GM21367 (cell line): ENCODE measurements at regions not wholly inside any gene's neighbourhood (a gene's known extent, or its start where the extent isn't known, plus 50 kb on each side); places are given as distances from the start of the nearest gene placed in this dataset.

ENCODE experiments used
- ATAC-seq: cut with Tn5 transposase; IDR thresholded peaks from one replicate; pipeline ENCODE4 v1.9.1; 2021; ENCODE audit not compliant: unreplicated experiment

DNA sequence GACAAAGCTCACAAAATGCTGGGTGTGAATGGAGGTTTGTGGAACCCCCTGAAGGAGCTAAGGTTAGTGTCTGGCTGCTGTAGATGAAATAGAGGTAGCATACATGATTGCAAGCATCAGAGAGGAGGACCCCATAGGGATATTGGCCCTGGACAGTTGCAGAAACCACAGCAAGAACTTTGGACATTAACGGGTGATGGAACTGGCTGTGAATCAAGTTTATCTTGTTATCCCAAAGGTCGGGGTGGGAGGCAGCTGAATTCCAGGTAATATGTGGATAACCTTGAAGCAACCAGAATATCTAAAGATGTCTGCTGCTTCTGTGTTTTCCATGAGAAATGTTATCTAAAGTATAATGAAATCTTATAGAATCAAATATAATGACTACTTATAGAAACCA, 447.7 kb downstream of the ZSWIM6 start:
- no peak for ATAC-seq

DNA sequence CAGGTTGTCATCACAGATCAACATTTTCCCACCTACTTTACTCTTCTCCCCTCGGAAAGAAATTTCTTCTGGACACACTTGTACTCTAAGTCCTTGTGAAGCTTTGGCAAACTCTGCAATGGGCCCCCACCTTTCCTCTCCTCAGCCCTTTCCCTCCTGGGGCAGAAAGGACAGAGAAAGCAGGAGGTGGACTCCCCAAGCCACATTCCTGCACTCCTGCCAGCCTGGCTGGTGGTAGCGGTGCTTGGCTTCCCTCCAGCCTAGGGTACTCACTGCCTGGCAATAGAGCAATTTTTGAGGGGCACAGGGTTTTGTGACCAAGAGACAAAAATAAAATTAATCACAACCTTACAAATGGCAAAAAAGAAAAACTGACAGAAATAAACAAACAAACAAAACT, 451.4 kb downstream of the ZSWIM6 start:
- ATAC-seq, result no peak

DNA sequence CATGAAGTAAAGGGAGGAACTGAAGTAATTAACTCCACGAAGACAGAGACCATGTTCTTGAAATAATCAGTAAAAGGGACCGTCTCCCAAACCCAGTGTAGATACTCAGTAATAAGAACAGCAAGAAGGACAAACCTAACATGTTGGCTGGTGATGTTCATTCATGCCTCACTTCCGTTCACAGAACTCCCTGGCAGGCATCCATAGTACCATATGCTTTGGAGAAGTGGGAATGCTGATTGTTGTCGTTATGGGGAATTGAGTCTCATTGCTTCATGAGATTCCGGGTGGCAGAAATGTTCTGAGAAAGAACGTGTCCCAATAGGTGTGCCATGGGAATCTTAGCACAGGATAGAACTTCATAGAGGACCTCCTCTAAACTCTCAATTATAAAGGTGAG, 452.3 kb downstream of the ZSWIM6 start:
- no peak for ATAC-seq

DNA sequence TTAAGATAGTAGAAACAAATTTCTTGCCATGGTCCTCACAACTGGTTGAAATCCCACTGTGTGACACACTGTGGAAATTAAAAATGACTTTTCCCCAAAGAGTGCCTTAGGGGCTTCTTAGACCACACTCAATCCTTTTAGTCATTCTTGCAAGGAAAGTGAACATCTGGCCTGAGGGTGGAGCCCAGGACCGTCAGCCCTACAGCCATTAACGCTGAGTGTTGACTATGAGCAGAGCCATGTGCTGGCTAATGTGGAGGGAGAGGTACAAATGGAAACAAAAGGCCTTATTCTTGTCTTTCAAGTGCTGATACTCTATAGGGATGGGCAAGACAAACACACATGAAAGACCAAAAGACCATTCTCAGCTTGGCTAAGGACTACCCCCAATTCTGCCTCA, 456.5 kb downstream of the ZSWIM6 start:
- no peak for ATAC-seq

DNA sequence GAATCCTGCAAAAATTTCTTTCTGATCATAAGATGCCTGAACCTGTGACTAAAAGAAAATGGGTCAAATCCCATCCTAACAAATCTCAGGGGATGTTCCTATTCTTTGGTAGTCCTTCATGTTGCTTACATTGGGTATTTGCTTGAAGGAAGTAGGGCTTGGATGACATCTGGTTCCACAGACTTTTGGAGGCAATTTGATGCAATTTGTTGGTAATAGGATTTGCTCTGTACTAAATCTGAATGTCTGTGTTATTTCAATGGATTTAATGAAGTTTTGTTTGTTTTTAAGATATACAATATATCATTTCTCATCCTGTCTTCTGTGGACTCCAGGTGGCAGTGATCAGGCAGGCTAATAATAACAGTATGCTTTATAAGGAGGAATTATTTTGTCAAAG, 457.9 kb downstream of the ZSWIM6 start:
- ATAC-seq, result no peak

DNA sequence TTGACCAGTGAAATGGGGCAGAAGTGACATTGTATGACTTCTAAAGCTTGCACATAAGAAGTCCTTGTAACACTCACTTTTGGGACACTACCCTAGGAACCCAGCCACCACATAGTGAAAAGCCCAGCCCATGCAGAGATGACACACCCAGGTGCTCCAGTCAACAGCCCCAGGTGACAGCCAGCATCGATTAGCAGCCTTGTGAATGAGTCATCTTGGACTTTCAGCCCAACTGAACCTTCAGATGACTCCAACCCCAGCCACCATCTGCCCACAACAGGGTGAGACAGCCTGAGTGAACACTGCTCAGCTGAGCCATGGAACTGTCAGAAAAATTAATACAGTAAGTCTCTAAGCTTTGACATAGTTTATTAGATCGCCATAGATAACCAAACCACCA, 458.6 kb downstream of the ZSWIM6 start:
- ATAC-seq, result no peak

DNA sequence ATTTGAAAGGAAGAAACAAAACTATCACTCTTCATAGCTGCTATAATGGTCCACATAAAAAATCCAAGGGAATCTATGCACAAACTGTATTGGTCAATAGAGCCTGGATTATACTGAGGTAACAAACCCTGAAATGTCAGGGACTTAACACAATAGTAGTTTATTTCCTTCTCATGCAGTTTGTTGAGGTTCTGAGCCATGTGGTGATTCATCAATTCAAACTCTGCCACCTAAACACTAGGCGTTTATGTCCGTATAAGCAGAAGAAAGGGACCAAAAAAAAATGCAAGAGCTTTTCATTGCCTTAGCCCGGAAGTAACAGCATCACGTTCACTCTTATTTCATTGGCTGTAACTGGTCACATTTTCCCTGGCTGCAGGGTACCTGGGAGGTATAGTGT, 464.7 kb downstream of the ZSWIM6 start:
- no peak for ATAC-seq

DNA sequence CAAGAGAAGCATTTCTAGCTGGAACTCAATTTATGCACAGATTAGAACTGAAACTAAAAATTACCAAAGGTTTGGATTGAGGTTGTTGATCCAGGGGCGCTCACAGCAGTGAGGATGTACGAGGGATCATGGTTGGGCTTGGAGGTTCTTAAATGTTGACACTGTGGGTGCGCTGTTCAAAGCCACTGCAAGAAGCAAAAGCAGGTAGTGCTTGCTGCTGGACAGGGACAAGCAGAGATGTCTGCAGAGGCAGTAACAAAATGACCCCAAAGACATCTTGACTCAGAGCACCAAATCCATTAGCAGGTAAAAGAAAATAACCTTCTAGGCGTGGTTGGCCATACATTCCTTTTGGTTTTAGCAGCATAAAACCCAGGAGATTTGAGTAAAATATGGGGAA, 468.4 kb downstream of the ZSWIM6 start:
- no peak for ATAC-seq

DNA sequence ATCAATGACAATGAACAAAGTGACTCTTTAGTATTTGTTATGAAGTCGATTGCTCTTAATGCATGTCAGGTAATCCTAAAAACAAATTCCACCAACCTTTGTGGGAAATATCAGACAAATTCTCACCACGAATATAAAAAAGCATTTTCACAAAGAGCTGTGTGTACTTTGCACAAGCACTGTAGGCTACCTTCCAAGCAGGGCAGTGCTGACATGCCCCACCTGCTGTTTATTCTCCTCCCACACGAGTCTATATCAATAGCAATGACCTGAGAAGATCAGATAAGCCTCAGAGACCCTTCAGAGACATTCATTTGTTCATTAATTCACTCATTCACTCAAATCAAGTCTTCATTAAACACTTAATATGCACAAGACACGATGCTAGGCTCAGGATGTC, 469.1 kb downstream of the ZSWIM6 start:
- no peak for ATAC-seq

DNA sequence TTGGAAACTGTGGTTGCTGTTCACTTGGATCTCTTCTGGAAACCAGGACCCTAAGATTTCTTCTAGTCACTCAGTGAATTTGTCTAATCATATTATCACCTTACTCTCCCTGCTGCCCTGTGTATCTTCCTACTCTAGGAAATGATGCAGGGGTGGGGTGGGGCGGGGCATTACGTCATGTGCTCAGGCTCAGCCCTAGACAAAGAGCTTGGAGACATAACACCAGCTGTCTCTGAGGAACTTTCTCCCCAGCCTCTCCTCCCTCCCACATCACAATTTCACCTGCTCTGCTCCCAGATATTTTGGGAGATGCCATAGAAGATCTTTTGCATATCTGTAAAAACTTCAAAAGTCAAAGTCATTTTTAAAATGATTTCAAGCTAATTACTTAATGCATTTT, 470.4 kb downstream of the ZSWIM6 start:
- ATAC-seq, result no peak

DNA sequence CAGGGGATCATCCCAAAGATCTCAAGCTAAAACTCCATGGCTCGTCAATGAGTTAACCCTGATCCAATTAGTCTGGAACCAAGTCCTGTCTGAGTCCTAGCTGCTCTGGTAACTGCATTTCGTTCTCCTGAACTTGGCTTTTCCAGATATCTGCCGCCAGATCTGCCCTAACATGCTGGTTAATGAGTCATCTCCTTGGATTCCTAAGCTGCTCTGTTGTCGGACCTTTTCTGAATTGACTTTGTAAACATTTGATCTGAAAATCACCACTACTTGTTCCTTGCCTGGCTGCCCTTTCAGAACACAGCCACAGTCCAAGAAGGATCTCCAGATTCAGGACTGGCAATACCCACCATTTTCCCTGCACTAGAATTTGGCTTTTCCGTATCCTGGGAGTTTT, 473.0 kb downstream of the ZSWIM6 start:
- no peak for ATAC-seq

DNA sequence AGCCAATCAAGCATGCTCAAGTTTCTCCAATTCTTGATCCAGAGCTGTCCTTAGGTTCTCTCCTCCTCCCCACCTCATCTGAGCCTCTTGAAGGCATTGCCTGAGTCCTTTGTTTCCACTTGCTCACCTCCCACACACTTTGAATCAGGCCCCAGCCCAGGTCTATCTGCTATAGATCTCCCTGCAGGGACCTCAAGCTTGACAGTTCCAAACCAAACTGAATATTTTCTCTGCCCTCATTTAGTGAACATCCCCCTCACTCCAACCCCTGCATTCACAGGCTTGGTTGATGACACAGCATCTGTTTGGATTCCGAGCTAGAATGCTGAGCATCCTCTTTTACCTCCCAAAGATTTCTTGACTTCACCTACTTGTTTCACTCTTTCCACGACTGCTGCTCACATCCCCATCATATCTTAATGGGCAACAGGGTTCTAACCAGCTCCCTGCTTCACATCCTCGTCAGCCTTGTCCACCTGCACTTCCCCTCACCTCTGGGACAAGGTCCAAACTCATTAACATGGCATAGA, 474.5 kb downstream of the ZSWIM6 start:
- ATAC-seq, result no peak

DNA sequence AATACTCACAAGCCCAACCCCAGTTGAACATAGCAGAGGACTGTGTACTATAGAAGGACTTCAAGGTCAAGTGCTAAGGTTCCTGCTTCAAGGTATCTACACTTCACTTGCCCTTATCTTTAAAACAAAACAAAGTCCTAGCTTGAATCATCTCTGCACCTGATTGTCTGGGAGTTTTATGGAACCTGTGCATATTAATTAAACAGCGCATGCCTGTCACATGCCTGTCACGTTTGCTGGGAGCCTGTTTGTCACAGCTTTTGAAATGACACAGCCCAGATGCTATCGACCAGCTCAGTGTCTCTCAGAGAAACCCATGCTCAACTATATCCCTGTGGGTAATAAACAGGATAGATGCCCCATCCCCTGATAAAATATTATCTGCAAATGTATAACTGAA, 476.0 kb downstream of the ZSWIM6 start:
- ATAC-seq, result no peak

DNA sequence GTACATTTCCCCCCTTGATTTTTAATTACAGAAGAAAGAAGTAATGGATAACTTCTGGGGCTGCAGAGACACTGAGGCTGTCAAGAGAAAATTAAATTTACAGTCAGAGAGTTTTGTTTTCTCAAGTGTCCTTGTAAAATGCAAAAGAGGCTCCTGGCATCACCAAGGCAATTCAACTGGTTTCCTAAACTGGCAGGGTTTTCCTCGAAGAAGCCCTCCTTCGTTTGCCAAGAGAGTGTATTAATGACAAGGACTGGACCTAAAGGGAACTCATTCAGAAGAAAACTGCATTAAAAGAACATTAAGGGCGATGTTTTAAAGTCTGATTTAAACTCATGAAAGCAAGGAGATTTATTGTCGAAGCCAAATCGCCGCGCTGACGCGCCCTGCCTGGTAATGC, 476.9 kb downstream of the ZSWIM6 start:
- ATAC-seq, result no peak

DNA sequence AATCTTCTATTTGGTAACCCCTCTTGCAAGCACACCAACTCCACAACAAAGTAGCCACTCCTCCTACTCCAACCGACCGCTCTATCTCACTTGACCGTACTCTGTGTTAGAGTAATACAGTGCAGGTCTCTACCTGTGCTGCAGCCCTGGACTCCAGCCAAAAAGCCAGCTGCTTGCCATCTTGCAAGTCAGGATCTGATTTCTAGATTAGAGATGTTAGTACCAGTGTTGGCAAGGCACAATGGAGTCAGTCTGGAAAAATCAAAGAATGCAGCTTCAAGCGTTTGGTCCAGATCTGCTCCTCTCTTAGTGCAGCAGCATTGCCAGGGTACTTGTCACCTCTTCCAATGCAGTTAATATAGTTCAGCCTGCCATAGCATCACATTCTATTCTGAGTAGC, 477.6 kb downstream of the ZSWIM6 start:
- no peak for ATAC-seq

DNA sequence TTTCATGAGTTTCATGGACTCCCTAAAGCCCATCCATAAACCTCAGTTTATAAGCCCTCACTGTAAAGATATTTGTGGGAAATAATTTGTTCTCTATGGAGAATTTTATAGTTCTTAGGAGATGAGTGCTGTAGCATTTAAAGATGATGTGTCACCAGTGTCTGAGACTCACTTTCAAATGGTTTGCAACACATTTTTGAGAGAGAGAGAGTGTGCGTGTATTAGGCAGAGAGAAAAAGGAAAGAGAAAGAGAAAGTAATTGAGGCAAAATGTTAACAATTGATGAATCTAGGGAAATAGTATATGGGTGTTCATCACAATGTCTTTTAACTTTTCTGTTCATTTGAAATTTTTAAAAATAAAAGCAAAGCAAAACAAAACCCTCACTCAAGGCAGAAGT, 479.0 kb downstream of the ZSWIM6 start:
- ATAC-seq, result no peak

DNA sequence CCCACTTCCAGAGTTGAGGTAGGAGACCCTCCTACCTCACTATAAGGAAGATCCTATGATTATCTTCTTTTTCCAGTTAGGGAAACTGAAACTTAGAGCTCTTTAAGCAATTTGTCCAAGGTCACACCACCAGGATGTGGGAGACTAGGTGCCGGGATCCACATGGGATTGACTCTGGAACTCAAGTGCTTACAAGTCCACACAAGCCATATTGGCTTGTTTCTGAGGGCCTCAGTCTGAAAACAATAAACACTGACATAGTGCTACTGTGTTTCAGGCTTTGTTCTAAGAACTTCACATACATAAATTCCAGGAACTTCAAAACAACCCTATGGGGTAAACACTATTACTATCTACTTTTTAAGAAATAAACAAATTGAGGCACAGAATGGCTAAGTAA, 481.3 kb downstream of the ZSWIM6 start:
- no peak for ATAC-seq

DNA sequence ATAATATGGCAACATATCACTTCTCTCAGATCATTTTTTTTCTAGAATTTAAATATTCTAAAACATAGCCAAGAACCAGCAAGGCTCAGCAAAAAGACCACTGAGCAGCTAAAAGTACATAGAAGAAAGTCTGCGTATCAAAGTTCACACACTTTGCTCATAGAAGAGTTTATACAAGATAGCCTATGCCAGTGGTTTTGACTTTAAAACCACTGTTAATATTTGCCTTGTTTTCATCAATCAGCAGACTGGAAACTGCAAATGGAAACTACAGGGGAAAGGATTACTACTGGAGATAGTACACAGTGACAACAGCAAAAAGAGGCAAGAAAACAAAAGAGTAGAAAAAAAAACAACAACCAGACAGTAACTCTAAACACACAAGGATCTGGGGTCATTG, 483.3 kb downstream of the ZSWIM6 start:
- no peak for ATAC-seq

DNA sequence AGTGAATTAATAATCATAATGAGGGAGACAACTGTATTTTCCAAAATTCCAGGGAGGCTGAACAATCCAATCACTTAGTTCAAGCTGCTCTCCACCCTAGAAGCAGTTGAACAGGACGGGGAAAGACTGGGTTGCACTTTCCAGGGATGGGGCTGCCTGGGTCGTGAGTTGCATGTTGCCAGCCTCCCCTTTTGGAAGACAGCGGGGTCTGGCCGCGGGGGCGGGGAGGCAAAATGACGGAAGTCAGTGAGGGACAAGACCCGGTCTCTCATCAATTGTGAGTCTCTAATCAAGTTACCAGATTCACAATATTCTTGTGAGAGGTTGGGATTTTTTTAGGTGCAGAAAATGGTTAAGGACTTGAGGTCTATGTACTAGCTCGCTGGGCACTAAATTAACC, 484.1 kb downstream of the ZSWIM6 start:
- no peak for ATAC-seq

DNA sequence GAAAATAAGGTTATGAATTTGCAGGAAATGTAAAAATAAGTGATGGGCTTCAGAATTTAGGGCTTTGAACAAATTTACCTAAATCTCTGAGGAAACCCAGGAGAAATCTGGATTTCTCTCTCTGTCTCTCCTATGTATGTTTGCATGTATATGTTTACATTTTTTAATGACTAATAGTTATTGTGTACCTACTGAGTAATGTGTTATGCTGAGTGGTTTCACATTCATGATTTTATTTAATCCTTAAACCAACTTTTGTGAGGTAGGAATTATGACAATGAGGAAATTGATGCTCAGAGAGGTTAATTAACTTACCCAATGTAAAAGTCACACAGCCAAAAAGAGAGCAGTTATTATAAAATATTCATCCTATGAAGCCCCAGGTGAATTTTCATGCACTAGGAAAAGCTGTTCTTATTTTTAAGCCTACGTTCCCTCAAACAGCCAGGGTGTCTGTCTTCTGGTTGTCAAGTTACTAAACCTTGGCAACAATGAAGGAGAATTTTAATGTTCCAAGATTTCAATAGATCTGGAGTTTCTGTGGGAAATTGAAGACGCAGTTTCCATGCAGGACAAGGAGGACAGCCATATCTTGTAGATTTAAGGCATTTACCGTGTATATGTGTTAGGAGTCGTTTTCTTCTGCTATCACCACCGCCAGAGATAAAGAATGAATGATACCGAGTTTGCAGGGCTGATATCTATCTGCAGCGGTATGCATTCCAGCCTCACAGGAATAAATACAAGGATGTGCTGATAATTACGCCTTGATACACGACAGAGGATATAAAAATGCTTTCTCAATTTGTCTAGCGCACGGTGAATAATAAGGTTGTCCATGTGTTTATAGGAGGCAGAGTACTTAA, 484.8 kb downstream of the ZSWIM6 start:
- no peak for ATAC-seq

DNA sequence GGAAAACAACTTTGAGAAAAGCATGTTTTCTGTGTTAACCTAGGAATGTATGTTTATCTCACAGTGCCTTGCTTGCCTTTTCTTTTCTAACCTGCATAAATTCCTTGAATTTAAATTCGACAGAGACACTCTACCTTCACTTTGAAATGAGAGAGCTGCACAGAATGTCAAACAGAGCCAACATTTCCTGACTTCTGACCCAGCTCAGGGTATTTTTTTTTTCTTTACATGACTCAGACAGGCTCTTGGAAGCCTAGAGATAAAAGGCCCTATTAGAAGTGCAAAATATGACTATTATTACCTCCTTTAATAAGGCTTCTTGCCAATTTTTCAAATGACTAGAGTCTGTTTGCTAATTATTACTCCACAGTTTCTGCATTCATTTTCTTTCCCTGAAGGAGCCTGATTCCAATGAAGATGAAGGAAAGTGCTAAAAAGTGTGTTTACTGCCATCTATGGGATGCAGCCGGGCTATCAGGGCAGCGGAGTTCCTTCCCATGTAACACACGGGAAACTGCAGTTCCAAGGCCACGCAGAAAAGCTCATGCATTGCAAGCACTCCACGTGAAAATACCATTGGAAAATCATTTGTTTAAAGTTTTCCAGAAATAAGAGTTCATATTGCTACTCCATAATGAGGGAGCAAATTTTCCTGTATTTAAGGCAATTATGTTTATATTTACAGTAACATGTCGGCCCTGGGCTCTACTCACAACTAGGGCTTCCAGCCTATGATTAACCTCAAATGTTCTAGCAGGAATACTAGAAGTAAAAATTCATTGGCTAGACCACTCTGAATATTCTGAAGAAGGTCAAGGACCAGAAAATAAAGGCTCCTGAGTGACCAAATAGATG, 485.6 kb downstream of the ZSWIM6 start:
- ATAC-seq, result no peak

DNA sequence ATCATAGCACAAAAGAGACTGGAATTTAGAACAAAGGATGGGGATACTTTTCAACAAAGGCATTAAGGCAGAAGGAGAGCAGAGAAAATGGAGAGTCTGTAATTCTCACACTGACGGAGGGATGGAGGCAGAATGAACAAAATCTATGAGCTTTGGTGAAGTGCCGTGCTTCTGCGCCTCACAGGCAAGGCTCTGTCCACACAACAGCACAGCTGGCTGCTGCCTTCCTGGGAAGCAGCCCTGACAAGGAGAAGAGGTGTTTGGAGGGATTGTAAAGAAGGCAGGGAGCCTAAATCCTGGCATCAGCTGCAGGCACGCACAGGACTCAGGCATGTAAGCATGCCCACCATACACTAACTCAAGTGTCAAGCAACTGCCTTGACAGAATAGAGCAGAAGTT, 485.2 kb upstream of the KIF2A start:
- no peak for ATAC-seq
